AG04450 (cell line): ENCODE measurements at regions not wholly inside any gene's neighbourhood (a gene's known extent, or its start where the extent isn't known, plus 50 kb on each side); places are given as distances from the start of the nearest gene placed in this dataset.

ENCODE experiments used
- CTCF ChIA-PET: fragments of 300-600, 350-600 bp; formaldehyde crosslinking; extraction: SDS; loops from one replicate; lab custom pipeline; 2022; ENCODE audit warnings: antibody characterized with exemption, inconsistent platforms; lab: Charles Lee
- POLR2A ChIA-PET: fragments of 350-600 bp; formaldehyde crosslinking; extraction: SDS; loops from one replicate; lab custom pipeline; 2021; ENCODE audit warnings: antibody characterized with exemption, inconsistent platforms; lab: Yijun Ruan, JAX
- DNase-seq: peaks from one replicate; pipeline ENCODE4 v3.0.0-alpha.2; 2011; ENCODE audit warnings: low read depth, low spot score
- H3K27ac ChIP-seq: one replicate; pipeline ENCODE4 v1.5.1; 2012; ENCODE audit warnings: low read depth, low read length, control low read depth
- H3K27me3 ChIP-seq: one replicate; pipeline ENCODE4 v1.6.0; 2012; ENCODE audit warnings: low read length; ENCODE audit not compliant: control insufficient read depth, insufficient read depth
- H3K4me3 ChIP-seq: 2 replicates; pipeline ENCODE4 v1.5.1; 2011; ENCODE audit warnings: mild to moderate bottlenecking, low read depth, low read length, control low read depth
- H3K9me3 ChIP-seq: 2 replicates; pipeline ENCODE4 v1.5.1; 2012; ENCODE audit warnings: low read length; ENCODE audit not compliant: control insufficient read depth, insufficient read depth
- CTCF ChIP-seq: IDR thresholded peaks from 2 replicates; pipeline ENCODE4 v1.5.1; 2011; ENCODE audit warnings: low read depth, low read length, control low read depth, inconsistent platforms

DNA sequence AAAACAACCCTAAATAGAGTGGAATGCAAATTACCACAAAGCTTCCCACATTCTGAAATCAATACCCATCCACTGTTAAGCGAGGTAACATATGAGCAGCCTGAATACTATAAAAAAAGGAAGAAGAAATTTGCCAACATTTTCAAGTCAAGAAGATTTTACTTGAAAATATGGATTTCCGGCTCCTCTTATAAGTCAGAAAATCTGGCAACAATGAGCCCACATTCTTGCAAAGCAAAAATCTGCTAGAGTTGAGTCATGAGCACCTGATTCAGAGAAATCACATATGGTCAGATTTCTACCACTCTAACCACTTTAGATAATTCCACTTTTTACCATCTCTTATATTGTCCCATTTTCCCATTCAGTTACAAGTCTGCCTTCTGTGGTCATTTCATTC, 395.7 kb downstream of the DTHD1 start:
- ChIA-PET CTCF (no interaction called here), POLR2A (no interaction called here)
- peaks cover 26% of the 10 kb centered on the region for H3K9me3 ChIP-seq
- H3K27me3 ChIP-seq = no peaks in the 10 kb centered on the region
- TF ChIP-seq CTCF = no peak
- H3K4me3 ChIP-seq = no peak overlapping the region
- DNase-seq = no peak
- no peak overlapping the region for H3K27ac ChIP-seq

DNA sequence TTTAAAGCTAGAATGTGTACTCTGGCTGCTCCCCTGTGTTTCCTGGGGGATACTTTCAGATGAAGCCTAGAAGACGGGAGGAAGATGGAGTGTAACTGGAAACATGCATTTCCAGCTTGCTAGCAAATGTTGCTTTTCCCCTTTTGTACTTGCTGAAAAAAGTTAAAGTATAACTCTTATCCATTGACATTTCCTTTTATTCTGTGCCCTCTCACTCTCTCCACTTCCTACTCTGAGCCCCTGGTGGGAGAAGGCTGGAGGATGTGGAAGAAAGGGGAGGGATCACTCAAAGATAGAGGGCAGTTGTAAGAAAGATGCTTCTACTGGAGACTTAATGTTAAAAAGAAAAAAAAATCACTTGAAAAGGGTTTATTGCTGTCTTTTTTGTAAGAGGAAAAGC, 396.5 kb downstream of the DTHD1 start:
- H3K9me3 ChIP-seq = peaks cover 26% of the 10 kb centered on the region
- ChIA-PET CTCF (no interaction called here), POLR2A (no interaction called here)
- TF ChIP-seq CTCF = no peak
- DNase-seq = no peak
- no peaks in the 10 kb centered on the region for H3K27me3 ChIP-seq
- H3K27ac ChIP-seq = no peak overlapping the region
- H3K4me3 ChIP-seq = no peak overlapping the region

DNA sequence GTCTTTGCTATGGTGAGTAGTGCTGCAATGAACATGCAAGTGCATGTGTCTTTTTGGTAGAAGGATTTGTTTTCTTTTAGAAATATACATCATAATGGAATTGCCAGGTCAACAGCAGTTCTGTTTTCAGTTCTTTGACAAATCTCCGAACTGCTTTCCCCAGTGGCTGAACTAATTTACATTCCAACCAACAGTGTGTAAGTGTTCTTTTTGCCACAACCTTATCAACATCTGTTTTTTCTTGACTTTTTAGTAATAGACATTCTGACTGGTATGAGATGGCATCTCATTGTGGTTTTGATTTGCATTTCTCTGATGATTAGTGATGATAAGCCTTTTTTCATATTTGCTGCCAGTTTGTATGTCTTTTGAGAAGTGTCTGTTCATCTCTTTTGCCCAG, 406.3 kb downstream of the DTHD1 start:
- no peaks in the 10 kb centered on the region for H3K27me3 ChIP-seq
- TF ChIP-seq CTCF = no peak
- POLR2A ChIA-PET = no interaction called here

GRCh38 chr4:36692586-36692985, 411.2 kb downstream of the DTHD1 start:
- CTCF ChIA-PET = no interaction called here

More for the DNA sequence above, 406.3 kb downstream of the DTHD1 start:
- CTCF ChIA-PET = no interaction called here
- H3K27ac ChIP-seq = no peak overlapping the region
- no peak for DNase-seq
- peaks cover 5% of the 10 kb centered on the region; the same call in 1 of the 2 replicates for H3K9me3 ChIP-seq
- no peak overlapping the region for H3K4me3 ChIP-seq

DNA sequence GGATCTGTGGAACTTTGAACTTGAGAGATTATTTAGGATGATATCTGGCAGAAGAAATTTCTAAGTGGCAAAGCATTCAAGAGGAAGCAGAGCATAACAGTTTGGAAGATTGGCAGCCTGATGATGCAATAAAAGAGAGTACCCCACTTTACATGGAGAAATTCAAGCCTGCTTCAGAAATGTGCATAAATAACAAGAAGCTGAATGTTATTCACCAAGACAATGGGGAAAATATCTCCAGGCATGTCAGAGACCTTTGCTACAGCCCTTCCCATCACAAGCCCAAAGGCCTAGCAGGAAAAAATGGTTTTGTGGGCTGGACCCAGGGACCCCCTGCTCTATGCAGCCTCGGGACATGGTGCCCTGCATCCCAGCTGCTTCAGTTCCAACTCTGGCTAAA, 420.8 kb downstream of the DTHD1 start:
- POLR2A ChIA-PET = no interaction called here
- Histone ChIP-seq H3K9me3 (peaks cover 14% of the 10 kb centered on the region), H3K27me3 (no peaks in the 10 kb centered on the region), H3K4me3 (no peak overlapping the region), H3K27ac (no peak overlapping the region)
- TF ChIP-seq CTCF = no peak
- CTCF ChIA-PET = no interaction called here
- no peak for DNase-seq

More at GRCh38 chr4:36692586-36692985, 411.2 kb downstream of the DTHD1 start:
- Histone ChIP-seq H3K27ac (no peak overlapping the region), H3K9me3 (no peaks in the 10 kb centered on the region; the same call in 1 of the 2 replicates), H3K4me3 (no peak overlapping the region), H3K27me3 (no peaks in the 10 kb centered on the region)
- DNase-seq = no peak
- POLR2A ChIA-PET = no interaction called here
- no peak for TF ChIP-seq CTCF
